ENCODE measurements at regions not wholly inside any gene's neighbourhood (a gene's known extent, or its start where the extent isn't known, plus 50 kb on each side); places are given as distances from the start of the nearest gene placed in this dataset.

DNA sequence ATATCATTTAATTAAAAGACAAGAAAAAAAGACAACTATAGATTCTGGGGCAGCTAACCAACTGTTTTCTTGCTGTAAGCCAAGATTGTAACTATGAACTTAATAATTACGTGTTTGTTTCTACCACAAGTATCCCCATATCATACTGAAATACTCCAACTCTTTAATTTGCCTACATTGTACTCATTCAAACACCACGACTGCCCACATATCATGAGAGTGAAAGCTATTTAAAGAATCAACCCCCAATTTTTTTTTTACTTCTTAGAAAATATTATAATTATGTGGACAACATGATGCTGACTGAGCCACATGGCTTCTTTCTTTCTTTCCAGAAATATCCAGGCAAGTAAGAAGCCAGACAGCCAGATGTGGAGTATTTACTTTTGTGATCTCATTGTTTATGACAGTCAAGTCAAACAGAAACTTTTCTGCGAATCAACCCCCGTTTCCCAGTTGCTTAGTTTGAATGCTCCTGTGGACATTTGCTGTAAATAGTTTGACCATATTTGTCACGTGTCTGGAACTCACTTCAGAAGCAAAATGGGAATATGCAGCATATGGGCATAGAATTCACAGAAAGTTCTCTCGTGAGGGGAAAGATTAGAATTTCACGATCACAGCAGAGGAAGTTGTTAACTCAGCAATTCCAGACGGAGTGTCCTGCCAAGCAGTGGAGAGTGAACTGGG, 126.8 kb upstream of the PSMD7 start:
- no peak for DNase-seq (ENCODE audit: low spot score)

DNA sequence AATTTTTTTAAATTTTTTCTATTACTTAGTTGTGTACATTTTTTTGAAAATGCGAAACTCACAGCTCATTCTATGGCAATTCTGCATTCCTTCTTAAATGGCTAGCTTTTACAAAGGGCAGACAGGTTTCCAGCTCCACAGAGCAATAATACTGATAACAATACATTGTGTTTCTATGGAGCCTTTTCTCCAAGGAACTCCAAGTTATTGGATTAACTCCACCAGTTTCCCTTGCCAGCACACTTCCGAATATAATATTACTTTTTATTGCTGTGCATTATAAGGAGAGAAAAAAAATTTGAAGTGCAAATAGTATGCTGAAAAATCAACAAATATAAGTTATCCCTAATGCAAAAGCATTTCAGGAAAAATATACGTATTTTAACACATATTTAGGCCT, 127.5 kb upstream of the PSMD7 start:
- no peak for DNase-seq (ENCODE audit: low spot score)

DNA sequence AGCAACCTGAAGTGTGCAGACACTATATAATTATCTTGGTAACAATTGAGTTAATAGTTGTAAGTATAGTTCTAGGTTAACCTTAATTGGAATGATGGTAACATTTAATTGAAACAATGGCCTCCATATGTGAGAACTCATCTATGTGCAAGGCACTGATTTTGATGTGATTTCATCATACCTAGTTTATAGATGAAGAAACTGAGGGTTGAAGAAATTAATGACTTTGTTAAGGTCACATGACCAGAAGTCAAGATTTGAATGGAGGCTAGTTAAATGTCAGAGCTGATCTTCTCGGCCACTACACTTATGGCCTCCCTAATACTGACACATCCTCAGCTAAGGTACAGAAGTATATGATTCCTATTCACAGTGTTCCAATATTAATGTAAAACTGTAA, 128.2 kb upstream of the PSMD7 start:
- no peak for DNase-seq (ENCODE audit: low spot score)

DNA sequence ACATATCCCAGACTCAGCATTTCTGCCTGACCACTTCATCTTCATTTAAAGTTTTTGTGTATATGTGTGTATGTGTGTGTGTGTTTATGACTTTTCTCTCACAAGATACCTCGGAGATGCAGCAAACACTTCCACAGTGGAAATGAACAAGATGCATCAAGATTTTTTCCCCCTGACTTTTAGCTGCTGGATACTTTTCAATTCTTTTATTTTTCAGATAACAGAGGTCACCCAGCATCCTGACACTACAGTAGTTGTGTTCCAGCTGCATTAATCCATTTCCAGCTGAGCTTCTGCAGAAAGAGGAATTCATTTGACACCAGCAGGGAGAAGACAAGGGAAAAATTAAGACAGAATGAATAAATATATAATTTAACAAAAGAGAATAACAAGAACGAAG, 130.2 kb upstream of the PSMD7 start:
- no peak for DNase-seq (ENCODE audit: low spot score)

DNA sequence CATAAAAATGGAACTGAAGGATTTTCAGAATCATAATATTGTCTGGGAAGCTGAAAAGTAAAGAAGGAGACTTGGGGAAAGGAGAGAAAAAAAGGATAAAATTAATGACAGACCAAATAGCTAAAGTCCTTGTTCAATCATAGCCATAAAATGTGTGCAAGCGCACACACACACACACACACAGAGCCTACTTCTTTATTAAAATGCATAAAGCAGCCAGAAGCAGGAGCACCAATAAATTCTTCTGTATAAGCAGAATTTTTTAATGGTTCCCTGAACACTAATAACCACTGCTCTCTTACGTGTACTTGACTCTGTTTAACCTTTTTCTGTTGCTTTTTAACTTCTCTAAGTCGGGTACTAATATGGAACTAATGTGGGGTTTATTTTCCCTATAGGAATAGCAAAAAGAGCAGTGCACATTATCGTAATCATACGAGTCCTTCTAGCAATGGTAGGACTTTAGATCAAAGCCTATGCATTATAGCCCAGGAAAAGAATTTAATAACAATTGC, 131.0 kb upstream of the PSMD7 start:
- DNase-seq (ENCODE audit: low spot score): no peak

DNA sequence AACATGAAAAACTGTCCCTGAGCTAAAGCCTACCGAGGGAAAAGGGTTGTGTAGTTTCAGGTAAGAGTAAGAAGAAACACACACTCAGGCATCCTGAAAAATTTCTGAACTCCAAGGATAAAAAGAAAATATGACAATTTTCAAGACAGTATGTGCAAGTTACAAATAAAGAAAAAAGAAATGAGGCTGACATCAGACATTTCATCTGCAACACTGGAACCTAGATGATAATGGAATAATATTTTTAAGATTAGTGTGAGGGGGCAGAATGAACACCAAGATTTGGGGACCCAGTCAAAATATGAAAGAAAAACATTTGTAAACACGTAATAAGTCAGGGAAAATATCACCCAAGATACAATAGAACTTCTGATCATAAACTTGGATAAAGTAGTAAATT, 135.9 kb upstream of the PSMD7 start:
- DNase-seq (ENCODE audit: low spot score): no peak

DNA sequence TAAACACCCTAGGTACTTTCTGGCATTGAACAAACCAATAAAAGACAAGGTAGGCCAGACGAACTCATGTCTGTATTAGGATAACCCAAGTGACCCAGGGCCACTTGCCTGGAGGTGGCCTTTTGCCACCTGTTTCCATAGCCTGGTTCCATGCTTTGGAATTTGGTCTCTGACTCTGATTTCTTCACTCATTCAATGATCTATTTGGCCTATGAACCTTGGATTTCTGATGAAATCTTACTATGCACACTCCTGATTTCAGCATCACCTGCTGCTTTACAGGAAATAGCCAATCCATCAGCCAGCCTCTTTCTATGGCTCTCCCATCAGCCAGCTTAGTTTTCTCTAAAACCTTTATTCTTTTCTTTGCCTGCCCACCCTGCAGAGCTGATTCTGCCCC, 142.8 kb upstream of the PSMD7 start:
- DNase-seq (ENCODE audit: low spot score): no peak

DNA sequence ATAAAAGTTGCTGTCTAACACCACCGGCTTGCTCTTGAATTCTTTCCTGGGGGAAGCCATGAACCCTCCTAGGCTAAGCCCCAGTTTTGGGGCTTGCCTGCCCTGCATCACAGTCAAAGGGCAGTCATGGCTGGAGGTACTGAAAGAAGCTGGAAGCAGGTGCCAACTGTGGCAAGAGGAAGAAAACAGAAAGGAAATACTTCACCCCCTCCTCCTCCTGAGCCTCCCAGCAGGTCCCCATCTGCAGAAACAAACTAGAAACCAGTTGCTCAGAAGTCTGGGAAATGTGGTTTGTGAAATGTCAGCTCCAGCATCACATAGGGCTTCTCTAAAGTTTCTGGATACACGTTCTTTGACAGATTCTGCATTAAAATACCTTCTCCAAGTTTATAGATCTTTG, 150.0 kb upstream of the PSMD7 start:
- no peak for DNase-seq (ENCODE audit: low spot score)

DNA sequence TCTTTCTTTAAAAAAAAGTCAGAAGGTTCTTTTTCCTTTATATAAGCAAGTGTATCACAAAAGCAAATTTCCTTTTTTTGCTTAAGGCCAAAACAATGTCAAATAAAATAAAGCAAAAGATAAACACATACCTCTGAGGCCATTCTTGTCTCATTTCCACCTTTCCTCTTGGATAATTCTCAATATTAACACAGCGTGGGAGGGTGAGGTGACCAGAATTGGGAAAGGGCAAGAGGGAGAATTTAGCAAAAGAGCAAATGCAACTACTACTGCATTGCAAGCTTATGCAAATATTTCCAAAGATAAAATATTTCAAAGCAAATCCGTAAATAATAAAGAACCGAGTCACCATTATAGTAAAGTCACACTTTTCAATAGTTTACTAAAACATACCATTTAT, 153.4 kb upstream of the PSMD7 start:
- DNase-seq (ENCODE audit: low spot score): no peak

DNA sequence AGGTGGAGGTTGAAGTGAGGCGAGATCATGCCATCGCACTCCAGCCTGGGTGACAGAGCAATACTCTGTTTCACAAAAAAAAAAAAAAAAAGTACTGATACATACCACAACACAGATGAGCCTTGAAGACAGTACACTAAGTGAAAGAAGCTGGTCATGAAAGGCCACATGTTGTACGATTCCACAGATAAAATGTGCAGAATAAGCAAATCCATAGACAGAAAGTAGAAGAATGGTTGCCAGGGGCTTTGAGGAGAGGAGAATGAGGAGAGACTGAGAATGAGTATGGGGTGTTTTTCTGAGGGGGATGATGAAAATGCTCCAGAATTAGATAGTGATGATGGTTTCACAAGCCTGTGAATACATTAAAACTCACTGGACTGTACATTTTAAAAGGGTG, 155.6 kb upstream of the PSMD7 start:
- DNase-seq (ENCODE audit: low spot score): no peak

DNA sequence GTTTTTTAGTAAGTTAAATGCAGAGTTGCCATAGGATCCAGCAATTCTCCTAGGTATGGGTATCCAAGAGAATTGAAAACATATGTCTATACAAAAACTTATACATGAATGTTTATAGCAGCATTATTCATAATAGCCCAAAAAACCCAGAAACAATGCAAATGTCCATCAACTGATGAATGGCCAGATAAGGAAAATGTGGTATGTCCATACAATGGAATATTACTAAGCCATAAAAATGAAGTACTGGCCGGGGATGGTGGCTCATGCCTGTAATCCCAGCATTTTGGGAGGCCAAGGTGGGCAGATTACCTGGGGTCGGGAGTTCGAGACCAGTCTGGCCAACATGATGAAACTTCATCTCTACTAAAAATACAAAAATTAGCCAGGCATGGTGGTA, 156.1 kb upstream of the PSMD7 start:
- no peak for DNase-seq (ENCODE audit: low spot score)

DNA sequence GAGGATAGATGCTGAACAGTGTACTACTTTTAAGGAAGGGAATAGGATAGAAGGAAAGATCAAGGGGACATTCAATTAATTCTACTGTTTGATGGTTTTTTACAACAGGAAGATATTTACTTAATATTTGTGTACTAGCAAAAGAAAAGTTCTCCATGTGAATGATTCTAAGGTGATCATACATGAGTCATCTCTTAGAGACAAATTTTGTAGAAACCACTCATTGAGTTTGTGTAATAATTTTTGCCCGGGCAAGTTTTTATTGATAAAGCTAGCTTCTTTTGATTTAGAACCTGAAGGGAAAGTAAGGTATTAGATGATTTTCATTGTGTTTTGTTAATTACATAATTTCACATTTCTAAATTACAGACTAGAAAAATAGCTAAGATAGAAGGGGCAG, 172.8 kb upstream of the PSMD7 start:
- no peak for DNase-seq (ENCODE audit: low spot score)

DNA sequence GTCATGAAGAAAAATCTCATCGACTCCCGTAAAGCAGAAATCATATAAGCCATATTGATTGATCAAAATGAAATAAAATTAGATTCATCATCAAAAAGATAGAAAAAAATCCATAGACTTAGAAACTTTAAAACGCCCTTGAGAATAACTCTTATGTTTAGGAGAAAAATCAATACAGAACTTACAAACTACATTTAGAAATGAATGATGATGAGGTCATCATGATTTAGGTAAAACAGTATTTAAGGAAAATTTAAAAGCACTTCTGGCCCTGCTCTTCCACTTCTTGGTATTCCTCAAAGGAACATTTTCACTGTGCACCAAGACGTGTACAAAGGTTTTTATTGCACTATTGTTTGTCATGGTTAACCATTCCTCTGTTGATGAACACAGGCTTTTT, 173.4 kb upstream of the PSMD7 start:
- no peak for DNase-seq (ENCODE audit: low spot score)

DNA sequence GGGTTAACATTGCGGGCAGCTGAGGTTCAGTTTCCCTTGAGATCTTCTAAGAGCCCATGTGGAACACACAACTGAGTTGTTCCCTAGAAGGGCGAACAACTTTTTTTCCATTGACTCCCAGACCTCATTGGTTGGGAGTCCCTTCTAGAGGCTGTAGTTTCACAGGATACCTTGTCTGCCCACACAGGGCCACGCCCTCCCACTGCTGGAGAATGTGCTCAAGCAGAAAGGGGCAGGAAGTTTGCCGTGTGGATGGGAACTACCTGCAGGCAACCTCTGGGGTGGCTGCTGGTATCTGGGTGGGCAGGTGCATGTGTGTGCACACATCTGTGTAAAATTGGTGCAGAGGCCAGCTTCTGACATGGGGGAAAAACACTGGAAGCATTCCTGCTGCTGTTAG, 178.8 kb upstream of the PSMD7 start:
- DNase-seq (ENCODE audit: low spot score): no peak

DNA sequence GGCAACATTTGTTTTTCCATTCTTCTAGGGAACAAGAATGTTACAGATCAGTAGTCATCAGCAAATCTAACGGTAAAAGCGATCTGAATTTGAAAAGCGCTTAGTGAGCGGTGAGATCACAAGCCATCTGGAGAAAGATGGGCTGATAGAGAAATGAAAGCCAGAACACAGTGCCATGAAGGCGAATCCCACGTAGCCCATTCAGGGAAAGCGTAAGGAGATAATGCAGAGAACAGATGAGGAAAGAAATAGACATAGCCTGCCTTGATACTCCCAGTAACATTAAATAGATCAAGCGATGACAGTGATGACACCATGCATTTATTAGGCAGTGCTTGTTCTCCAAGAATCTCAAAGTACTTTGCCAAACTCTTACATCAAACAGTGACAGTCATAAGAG, 183.1 kb upstream of the PSMD7 start:
- no peak for DNase-seq (ENCODE audit: low spot score)

DNA sequence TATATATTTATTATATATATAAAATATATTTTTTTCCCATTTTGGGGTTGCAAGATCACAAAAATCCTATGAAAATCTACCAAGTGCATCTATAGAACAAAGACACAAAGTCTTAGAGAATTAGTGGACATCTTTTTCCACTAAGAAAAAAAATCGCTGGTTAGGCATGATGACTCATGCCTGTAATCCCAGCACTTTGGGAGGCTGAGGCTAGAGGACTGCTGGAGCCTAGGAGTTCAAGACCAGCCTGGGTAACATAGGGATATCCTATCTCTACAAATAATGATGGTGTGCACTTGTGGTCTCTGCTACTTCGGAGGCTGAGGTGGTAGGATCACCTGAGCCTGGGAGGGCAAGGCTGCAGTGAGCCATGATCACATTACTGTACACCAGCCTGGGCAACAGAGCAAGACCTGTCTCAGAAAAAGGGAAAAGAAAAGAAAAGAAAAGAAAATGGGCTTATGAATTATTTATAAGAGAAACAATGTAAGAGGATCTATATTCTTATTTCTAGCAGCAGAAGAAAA, 185.1 kb upstream of the PSMD7 start:
- no peak for DNase-seq (ENCODE audit: low spot score)

DNA sequence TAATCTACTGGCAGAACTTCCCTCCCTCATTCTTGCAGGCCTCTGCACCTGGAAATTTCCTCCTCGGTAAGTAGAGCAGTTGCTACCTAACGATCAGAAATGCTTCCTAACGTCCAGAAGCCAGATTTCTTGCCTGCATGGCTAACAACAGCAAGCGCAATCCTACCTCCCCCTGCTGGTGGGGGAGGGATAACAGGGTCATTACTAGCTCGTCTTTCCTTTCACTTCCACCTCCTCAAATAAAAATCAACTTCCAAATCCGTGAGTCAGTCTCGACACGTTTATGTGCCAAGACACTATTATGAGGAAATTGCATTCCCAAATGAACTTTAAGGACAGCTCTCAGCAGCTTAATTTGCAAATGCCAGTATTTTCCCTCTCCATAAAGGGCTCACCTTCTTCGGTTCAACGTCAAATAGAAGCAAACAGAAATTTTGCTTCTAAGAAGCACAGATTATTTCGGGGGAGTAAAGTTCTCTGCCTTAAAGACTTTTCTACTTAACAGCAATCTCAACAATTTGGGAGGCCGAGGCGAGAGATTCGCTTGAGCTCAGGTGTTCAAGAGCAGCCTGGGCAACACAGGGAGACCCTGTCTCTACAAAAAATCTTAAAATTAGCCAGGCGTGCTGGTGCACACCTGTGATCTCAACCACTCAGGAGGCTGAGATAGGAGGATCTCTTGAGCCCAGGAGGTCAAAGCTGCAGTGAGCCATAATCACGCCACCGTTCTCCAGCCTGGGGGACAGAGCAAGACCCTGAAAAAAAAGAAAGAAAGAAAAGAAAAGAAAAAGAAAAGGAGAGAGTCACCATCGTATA, 188.6 kb upstream of the PSMD7 start:
- DNase-seq (ENCODE audit: low spot score): peak; percentile 45

DNA sequence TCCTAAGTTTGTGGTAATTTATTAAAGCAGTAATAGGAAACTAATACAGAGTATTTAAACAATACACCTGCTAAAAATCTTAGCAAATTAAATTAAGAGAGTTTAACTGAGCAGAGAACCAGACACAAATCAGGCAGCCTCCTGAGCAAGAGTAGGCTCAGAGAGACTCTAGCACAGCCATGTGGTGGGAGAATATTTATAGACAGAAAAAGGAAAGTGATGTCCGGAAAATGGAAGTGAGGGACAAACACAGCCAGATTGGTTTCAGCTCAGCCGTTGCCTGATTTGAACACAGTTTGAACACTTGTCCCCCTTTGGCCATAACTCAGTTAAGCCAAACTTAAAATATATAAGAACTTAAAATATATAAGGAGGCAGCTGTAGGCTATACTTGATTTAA, 192.6 kb upstream of the PSMD7 start:
- no peak for DNase-seq (ENCODE audit: low spot score)

DNA sequence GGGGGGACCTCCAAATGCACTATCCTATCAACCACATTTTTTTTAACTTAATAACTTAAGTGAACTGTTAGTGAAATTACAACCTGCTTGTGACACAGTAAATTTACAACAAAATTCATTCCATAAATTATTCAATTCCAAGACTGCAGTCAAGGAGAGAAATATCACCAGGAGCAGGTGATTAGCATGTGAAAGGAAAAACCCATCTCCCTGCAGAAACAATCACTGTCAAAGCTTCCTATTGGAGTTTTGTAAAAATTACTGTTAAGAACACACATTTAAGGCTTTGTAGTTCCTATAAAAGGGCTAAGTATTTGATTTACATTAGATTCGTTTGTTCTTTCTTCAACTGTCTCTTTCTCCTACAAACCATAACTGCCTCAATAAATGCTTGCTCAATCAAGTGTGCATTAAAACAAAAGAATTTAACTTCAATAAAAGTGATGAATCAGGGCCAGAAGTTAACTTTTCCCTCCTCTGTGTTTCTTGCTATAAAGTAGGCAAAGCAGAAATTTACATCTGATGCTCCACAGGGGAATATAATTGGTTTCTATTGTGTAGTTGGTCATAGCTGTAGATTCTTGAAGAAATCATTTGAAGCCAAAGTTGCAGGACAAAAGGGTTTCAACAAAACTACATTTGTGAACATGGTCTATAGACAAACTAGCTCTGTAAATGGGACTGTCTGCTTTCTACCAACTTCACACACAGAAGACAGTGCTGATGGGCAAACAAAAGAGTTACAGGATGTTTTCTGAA, 195.1 kb upstream of the PSMD7 start:
- no peak for DNase-seq (ENCODE audit: low spot score)

DNA sequence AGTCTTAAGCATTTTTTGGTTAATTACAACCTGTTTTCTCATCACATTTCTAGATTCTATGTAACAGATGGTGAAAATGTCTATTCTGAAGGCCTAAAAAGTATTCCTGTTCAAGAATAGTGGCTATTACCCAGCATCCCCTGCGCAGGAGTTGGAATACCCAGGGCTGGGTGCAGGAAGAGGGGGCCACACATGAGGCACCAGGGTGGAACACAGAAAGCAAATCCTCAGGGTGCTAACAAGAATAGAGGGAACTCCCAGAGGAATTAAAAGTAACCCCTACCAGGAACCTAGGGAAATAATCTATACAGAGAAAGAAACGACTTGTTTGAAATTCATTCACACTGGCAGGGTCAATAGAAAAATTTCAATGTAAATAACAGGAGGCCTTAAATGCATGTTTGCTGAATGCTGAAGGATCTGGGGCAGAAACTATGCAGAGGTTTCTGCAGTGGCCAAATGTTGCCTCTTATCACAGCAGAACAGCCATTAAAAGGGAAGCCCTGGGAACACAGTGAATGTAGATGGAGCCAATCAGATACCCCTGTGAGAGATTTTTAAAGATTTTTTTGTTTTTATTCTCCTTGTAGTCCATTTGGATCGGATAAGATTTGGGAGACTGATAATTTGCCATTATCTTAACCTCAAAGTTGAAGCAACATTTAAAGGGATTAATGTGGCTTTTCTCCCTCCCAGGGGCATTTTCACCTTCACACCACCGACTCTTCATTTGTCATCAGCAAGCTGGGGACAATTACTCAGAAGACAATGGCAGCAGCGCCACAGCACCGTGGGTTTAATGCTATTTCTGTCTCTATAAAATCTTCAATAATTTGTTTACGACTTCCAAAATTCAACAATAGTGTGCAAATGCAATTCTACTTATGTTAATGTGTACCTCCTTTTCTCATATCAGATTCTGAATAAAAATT, 196.0 kb upstream of the PSMD7 start:
- DNase-seq (ENCODE audit: low spot score): no peak

DNA sequence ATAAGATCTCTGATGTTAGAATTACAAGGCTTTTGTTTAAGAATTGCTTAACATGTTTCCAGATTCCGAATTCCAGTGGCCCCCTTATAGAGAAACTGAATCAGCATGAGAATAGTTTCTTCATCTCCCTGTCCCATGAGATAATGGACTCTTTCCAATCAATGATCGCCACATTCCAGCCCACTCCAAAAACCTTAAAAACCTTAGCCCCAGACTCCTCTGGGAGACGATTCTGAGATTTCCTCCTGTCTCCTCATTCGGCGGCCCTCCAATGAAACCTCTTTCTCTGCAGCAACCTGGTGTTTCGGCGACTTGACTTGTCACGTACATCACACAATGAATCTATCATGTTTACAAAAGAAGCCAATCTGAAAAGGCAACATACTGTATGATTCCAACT, 197.1 kb upstream of the PSMD7 start:
- DNase-seq (ENCODE audit: low spot score): no peak

DNA sequence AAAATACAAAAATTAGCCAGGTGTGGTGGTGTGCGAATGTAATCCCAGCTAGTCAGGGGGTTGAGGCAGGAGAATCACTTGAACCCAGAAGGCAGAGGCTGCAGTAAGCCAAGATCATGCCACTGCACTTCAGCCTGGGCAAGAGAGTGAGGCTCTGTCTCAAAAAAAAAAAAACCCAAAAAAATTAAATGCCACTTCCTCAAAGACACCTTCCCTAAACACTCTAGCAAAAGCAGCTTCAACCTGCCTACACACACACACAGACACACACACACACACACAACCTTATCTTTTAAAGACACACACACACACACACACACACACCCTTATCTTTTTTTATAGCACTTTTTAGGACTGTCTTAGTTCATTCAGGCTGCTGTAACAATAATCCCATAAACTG, 201.7 kb upstream of the PSMD7 start:
- no peak for DNase-seq (ENCODE audit: low spot score)
